HepG2 (cell line): ENCODE measurements at regions not wholly inside any gene's neighbourhood (a gene's known extent, or its start where the extent isn't known, plus 50 kb on each side); places are given as distances from the start of the nearest gene placed in this dataset.

Experiments used
- CENPX ChIP-seq: sonication (generic); formaldehyde crosslinking; IDR thresholded peaks from 2 replicates; pipeline ENCODE4 v1.9.0; 2021; ENCODE audit warnings: mild to moderate bottlenecking, missing genetic modification reagents, moderate library complexity
- CHD4 ChIP-seq: fragments of 200-600 bp; sonication (generic); IDR thresholded peaks from 2 replicates; pipeline ENCODE4 v1.7.0; 2017; ENCODE audit warnings: mild to moderate bottlenecking, low read length, borderline replicate concordance
- CREB1 ChIP-seq, 2 experiments: fragments of 450-650 bp in 1 of 2; IDR thresholded peaks; 2 replicates each; pipeline ENCODE4 v1.6.1; 2016 to 2017; ENCODE audit warnings: control low read depth in 1 of 2, mild to moderate bottlenecking in 1 of 2, missing compliant biosample characterization in 1 of 2, missing genetic modification characterization in 1 of 2
- DNMT3B ChIP-seq: conservative IDR thresholded peaks from 2 replicates; pipeline ENCODE4 v1.6.1; 2016; ENCODE audit warnings: missing biosample characterization, control low read depth
- GATA4 ChIP-seq: sonication (generic); IDR thresholded peaks from 2 replicates; pipeline ENCODE4 v1.6.1; 2016; ENCODE audit warnings: antibody characterized with exemption, low read depth, borderline replicate concordance
- GATAD1 ChIP-seq: IDR thresholded peaks from 2 replicates; pipeline ENCODE4 v1.6.1; 2016; ENCODE audit warnings: missing genetic modification reagents, missing compliant biosample characterization
- GZF1 ChIP-seq: sonication (generic); formaldehyde crosslinking; IDR thresholded peaks from 2 replicates; pipeline ENCODE4 v1.5.1; 2020; ENCODE audit warnings: mild to moderate bottlenecking, missing genetic modification reagents
- KAT7 ChIP-seq: IDR thresholded peaks from 2 replicates; pipeline ENCODE4 v1.6.1; 2018; ENCODE audit warnings: borderline replicate concordance, missing compliant biosample characterization
- KAT8 ChIP-seq: IDR thresholded peaks from 2 replicates; pipeline ENCODE4 v1.6.1; 2016; ENCODE audit warnings: missing genetic modification reagents, missing compliant biosample characterization
- NAIF1 ChIP-seq: sonication (generic); formaldehyde crosslinking; IDR thresholded peaks from 2 replicates; pipeline ENCODE4 v1.5.0; 2020; ENCODE audit warnings: mild to moderate bottlenecking, missing genetic modification reagents, borderline replicate concordance
- RARG ChIP-seq: sonication (generic); formaldehyde crosslinking; IDR thresholded peaks from 2 replicates; pipeline ENCODE4 v1.4.0; 2020; ENCODE audit warnings: low read depth, mild to moderate bottlenecking, missing genetic modification reagents
- SMAD1 ChIP-seq: sonication (generic); formaldehyde crosslinking; IDR thresholded peaks from 2 replicates; pipeline ENCODE4 v1.4.0; 2020; ENCODE audit warnings: missing genetic modification reagents, low read depth, mild to moderate bottlenecking, borderline replicate concordance
- SNAI1 ChIP-seq: sonication (generic); formaldehyde crosslinking; IDR thresholded peaks from 2 replicates; pipeline ENCODE4 v1.5.0; 2020; ENCODE audit warnings: mild to moderate bottlenecking, missing genetic modification reagents, borderline replicate concordance
- SRSF4 ChIP-seq: fragments of 200-400 bp; formaldehyde crosslinking; IDR thresholded peaks from one replicate; pipeline ENCODE4 v1.6.1; 2018; ENCODE audit warnings: mild to moderate bottlenecking, low read depth, low read length, moderate library complexity; ENCODE audit not compliant: poor library complexity, severe bottlenecking
- SUZ12 ChIP-seq: fragments of 150-350 bp; IDR thresholded peaks from 2 replicates; pipeline ENCODE4 v1.6.1; 2014; ENCODE audit warnings: low read depth, low read length
- SYNCRIP ChIP-seq: fragments of 200-400 bp; formaldehyde crosslinking; IDR thresholded peaks from 2 replicates; pipeline ENCODE4 v1.6.1; 2018; ENCODE audit warnings: mild to moderate bottlenecking, low read depth, low read length; ENCODE audit not compliant: insufficient read depth
- YEATS2 ChIP-seq: sonication (generic); formaldehyde crosslinking; IDR thresholded peaks from 2 replicates; pipeline ENCODE4 v1.4.0; 2020; ENCODE audit warnings: missing genetic modification reagents, borderline replicate concordance
- ZBTB42 ChIP-seq: sonication (generic); formaldehyde crosslinking; IDR thresholded peaks from 2 replicates; pipeline ENCODE4 v1.5.0; 2020; ENCODE audit warnings: mild to moderate bottlenecking, missing genetic modification reagents
- ZNF124 ChIP-seq: sonication (generic); formaldehyde crosslinking; IDR thresholded peaks from 2 replicates; pipeline ENCODE4 v1.4.0; 2020; ENCODE audit warnings: missing genetic modification reagents
- ZNF235 ChIP-seq: sonication (generic); formaldehyde crosslinking; IDR thresholded peaks from 2 replicates; pipeline ENCODE4 v1.8.1; 2023; ENCODE audit warnings: mild to moderate bottlenecking, missing genetic modification reagents, borderline replicate concordance
- ZNF335 ChIP-seq: sonication (generic); formaldehyde crosslinking; IDR thresholded peaks from 2 replicates; pipeline ENCODE4 v1.4.0; 2020; ENCODE audit warnings: missing genetic modification reagents
- ZNF549 ChIP-seq: sonication (generic); formaldehyde crosslinking; IDR thresholded peaks from 2 replicates; pipeline ENCODE4 v1.5.0; 2020; ENCODE audit warnings: missing genetic modification reagents
- ZSCAN25 ChIP-seq: sonication (generic); formaldehyde crosslinking; IDR thresholded peaks from 2 replicates; pipeline ENCODE4 v1.8.0; 2022; ENCODE audit warnings: mild to moderate bottlenecking, missing genetic modification reagents
- TF ChIP-seq, protein P1 (sequence below): sonication (generic); formaldehyde crosslinking; conservative IDR thresholded peaks from 2 replicates; pipeline ENCODE4 v1.5.0; 2020; ENCODE audit warnings: missing genetic modification reagents
- TF ChIP-seq, protein P2 (sequence below): sonication (generic); formaldehyde crosslinking; conservative IDR thresholded peaks from 2 replicates; pipeline ENCODE4 v1.4.0; 2020; ENCODE audit warnings: missing genetic modification reagents
- TF ChIP-seq, protein P3 (sequence below): sonication (generic); formaldehyde crosslinking; IDR thresholded peaks from 2 replicates; pipeline ENCODE4 v1.8.1; 2022; ENCODE audit warnings: low read depth, mild to moderate bottlenecking, missing genetic modification reagents

DNA sequence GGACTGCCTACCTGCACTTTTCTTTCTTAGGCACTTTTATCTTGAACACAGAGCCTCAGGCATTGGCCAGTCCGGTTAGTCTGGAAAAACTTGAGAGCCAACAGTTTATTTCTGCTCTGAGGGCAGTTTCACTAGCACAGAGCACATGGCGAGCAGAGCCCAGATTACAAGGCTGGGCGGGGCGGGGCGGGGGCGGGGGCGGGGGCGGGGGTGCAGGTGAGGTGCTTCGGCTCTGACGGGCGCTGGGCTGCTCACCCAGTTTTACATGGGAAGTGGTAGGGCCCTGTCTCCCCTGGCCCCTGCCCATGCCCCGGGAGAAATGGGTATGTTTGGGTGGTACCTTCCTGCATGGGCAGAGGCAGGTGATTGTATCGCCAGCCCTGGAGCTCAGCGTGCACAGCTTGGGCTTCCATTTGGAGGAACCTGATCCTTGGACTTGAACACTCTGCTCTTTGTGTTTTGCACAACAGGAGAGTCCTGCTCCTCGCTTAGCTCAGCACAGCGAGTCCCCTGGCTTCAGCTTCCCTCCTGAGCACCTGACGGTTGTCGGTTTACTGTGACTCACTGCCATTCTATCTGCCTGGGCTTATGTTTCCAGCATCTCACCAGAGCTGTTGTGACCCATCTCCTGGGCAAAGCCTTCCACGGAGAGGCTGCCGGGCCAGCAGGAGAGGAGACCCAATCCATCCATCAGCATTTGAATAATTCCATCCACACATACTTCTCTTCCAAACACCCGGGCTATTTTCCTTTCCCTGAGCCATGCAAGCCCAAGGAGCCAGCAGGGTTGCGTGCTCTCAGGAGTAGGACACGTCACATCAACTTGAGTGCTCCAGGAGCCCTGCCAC, 108.5 kb downstream of the ARF6 start (continued):
- TF ChIP-seq, protein P1, sequence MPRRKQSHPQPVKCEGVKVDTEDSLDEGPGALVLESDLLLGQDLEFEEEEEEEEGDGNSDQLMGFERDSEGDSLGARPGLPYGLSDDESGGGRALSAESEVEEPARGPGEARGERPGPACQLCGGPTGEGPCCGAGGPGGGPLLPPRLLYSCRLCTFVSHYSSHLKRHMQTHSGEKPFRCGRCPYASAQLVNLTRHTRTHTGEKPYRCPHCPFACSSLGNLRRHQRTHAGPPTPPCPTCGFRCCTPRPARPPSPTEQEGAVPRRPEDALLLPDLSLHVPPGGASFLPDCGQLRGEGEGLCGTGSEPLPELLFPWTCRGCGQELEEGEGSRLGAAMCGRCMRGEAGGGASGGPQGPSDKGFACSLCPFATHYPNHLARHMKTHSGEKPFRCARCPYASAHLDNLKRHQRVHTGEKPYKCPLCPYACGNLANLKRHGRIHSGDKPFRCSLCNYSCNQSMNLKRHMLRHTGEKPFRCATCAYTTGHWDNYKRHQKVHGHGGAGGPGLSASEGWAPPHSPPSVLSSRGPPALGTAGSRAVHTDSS (CRISPR knock-in tag) = no peak
- no peak for TF ChIP-seq SRSF4
- no peak for TF ChIP-seq DNMT3B (CRISPR knock-in tag)
- TF ChIP-seq GATA4 = no peak
- TF ChIP-seq GZF1 (CRISPR knock-in tag) = no peak
- TF ChIP-seq, protein P2, sequence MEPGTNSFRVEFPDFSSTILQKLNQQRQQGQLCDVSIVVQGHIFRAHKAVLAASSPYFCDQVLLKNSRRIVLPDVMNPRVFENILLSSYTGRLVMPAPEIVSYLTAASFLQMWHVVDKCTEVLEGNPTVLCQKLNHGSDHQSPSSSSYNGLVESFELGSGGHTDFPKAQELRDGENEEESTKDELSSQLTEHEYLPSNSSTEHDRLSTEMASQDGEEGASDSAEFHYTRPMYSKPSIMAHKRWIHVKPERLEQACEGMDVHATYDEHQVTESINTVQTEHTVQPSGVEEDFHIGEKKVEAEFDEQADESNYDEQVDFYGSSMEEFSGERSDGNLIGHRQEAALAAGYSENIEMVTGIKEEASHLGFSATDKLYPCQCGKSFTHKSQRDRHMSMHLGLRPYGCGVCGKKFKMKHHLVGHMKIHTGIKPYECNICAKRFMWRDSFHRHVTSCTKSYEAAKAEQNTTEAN (CRISPR knock-in tag) = peak; percentile 88
- TF ChIP-seq SUZ12 = no peak
- no peak for TF ChIP-seq SMAD1 (CRISPR knock-in tag)
- 0 out of 2 replicates have a peak, but pooled peaks have one; percentile 11 for TF ChIP-seq YEATS2 (CRISPR knock-in tag)
- TF ChIP-seq ZSCAN25 = no peak
- no peak for TF ChIP-seq NAIF1 (CRISPR knock-in tag)
- TF ChIP-seq ZNF549 (CRISPR knock-in tag) = no peak
- no peak; the same call in 1 of the 2 replicates for TF ChIP-seq KAT8
- TF ChIP-seq SNAI1 (CRISPR knock-in tag) = no peak
- TF ChIP-seq CENPX (CRISPR knock-in tag) = no peak
- TF ChIP-seq SYNCRIP = no peak
- no peak for TF ChIP-seq ZNF335 (CRISPR knock-in tag)
- TF ChIP-seq RARG (CRISPR knock-in tag) = no peak
- 0 out of 2 replicates have a peak, but pooled peaks have one; percentile 17 for TF ChIP-seq ZNF124 (CRISPR knock-in tag)
- TF ChIP-seq ZBTB42 (CRISPR knock-in tag) = no peak
- no peak for TF ChIP-seq CREB1 (IDR thresholded peaks at IDR 0.05)
- TF ChIP-seq CREB1 (CRISPR knock-in tag; IDR thresholded peaks at IDR 0.05) = no peak
- TF ChIP-seq CHD4 = no peak
- TF ChIP-seq, protein P3, sequence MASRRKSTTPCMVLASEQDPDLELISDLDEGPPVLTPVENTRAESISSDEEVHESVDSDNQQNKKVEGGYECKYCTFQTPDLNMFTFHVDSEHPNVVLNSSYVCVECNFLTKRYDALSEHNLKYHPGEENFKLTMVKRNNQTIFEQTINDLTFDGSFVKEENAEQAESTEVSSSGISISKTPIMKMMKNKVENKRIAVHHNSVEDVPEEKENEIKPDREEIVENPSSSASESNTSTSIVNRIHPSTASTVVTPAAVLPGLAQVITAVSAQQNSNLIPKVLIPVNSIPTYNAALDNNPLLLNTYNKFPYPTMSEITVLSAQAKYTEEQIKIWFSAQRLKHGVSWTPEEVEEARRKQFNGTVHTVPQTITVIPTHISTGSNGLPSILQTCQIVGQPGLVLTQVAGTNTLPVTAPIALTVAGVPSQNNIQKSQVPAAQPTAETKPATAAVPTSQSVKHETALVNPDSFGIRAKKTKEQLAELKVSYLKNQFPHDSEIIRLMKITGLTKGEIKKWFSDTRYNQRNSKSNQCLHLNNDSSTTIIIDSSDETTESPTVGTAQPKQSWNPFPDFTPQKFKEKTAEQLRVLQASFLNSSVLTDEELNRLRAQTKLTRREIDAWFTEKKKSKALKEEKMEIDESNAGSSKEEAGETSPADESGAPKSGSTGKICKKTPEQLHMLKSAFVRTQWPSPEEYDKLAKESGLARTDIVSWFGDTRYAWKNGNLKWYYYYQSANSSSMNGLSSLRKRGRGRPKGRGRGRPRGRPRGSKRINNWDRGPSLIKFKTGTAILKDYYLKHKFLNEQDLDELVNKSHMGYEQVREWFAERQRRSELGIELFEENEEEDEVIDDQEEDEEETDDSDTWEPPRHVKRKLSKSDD = no peak
- TF ChIP-seq GATAD1 (CRISPR knock-in tag) = no peak
- no peak for TF ChIP-seq ZNF235 (CRISPR knock-in tag)
- no peak; the same call in 1 of the 2 replicates for TF ChIP-seq KAT7
